ENCODE measurements at regions not wholly inside any gene's neighbourhood (a gene's known extent, or its start where the extent isn't known, plus 50 kb on each side); places are given as distances from the start of the nearest gene placed in this dataset.

GRCh38 chr18:22604390-22604985 lies 186.8 kb upstream of the CTAGE1 start:
- DNase-seq, result no peak
- intact Hi-C loops (cut with DNase I), result no loop called here

DNA sequence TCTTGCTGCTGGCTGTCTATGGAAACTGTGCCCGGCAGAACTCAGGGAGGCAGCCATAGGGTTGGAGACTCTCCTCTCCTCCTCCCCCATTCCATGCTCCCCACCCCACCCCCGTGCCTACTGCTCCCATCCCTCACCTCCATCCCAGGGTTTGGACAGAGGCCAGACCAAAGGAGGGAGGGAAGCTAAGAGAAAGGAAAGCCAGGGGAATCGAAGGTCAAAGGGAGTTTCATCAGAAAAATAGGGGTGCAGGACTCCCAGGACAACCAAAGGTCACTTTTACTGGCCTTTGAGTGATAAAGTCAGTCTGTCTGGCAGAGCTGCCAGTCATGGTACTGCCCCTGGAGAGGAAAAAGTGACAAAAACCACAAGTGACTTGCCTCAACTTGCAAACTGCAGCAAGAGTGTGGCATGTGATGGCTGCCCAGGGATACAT lies 187.3 kb upstream of the CTAGE1 start:
- no peak for DNase-seq
- intact Hi-C loops (cut with DNase I), result no loop called here

- no peak for DNase-seq
- intact Hi-C loops (cut with DNase I), result no loop called here
These were observed 188.0 kb upstream of the CTAGE1 start for GRCh38 chr18:22605736-22606135.

- intact Hi-C loops (cut with DNase I), result no loop called here
- no peak for DNase-seq
These were observed 189.0 kb upstream of the CTAGE1 start for GRCh38 chr18:22606563-22607283.

- intact Hi-C loops (cut with DNase I), result no loop called here
These were observed 189.5 kb upstream of the CTAGE1 start for GRCh38 chr18:22607284-22607635.

GRCh38 chr18:22608847-22609246 lies 191.1 kb upstream of the CTAGE1 start:
- intact Hi-C loops (cut with DNase I), result no loop called here
- DNase-seq, result no peak

More at GRCh38 chr18:22607284-22607635, 189.5 kb upstream of the CTAGE1 start:
- DNase-seq, result no peak

DNA sequence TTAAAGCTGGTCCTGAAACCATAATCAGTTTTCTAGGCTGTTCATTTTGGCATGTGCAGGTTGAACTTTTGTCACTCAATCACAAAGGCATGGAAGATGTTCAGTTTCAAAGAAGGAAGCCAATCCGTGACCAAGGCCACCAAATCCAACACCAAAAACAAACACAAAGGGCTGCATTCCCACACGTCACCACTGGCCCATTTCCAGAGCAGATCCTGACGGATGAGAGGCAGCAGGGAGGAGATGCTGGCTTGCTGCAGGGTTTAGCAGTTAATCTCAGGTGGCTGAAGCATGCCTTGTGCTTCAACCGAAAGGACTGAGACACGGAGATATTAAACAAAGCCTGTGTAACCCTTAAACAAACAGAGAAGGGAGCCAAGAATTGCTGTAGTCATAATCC lies 191.9 kb upstream of the CTAGE1 start:
- intact Hi-C loops (cut with DNase I), result no loop called here
- DNase-seq, result no peak

GRCh38 chr18:22613058-22613690 lies 195.5 kb upstream of the CTAGE1 start:
- intact Hi-C loops (cut with DNase I), result no loop called here

GRCh38 chr18:22613788-22614187 lies 196.1 kb upstream of the CTAGE1 start:
- intact Hi-C loops (cut with DNase I), result no loop called here
- DNase-seq, result no peak

More at GRCh38 chr18:22613058-22613690, 195.5 kb upstream of the CTAGE1 start:
- no peak for DNase-seq

- intact Hi-C loops (cut with DNase I), result no loop called here
- no peak for DNase-seq
These were observed 205.8 kb upstream of the CTAGE1 start for GRCh38 chr18:22623513-22623912.

DNA sequence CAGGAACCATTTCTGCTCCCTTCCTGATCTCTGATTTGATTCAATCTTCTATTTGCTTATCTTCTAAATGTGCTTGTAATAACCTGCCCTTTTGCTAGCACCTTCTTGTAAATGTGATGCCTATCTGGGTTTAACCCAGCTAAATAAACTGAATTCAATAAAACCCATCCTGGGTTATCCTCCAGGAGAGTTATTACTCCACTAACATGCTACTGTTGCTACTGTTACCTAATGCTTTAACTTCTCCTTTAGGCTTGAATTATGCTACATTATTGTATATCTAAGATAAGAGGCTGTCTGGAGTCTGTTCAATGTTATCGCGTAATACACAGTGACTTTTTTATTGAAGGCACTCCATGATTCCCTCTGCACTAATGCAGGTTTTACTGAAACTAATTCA lies 206.5 kb upstream of the CTAGE1 start:
- DNase-seq, result no peak
- intact Hi-C loops (cut with DNase I), result no loop called here

DNA sequence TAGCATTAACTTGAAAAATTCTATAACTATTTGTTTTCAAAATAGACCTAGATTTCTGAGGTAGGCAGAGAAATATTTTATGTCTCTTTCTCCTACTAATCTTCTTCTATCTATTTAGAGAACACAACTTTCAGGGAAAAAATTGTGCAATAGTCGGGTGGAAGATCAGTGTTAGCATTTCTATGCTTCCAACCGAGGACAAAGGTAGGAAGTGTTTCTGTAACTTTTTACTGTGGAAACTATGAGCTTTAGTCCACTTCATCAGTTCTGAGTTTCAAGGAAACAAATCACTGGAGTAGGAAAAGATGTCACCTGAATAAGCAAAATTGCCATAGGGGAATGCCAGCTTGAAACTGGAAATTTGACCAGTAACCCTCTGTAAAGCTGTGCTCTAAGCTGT lies 207.7 kb upstream of the CTAGE1 start:
- intact Hi-C loops (cut with DNase I), result no loop called here
- DNase-seq, result no peak

DNA sequence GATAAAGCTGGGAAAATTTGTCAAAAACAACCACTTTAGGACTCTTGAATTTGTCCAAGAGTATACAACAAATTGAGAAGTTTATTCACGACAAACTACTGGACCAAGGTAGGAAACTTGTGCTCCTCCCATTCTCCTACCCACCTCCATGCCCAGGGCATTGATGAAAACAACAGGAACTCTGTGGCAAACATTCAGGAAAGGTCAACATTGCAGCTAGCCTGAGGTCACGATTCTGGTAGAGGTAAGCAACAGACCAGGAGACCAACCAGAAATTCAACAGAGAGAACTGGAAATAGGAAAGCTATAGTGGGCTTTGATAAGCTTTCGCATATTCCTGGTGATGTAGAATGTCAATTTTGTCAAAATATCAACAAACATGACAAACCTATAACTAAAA lies 209.1 kb upstream of the CTAGE1 start:
- DNase-seq, result no peak
- intact Hi-C loops (cut with DNase I), result no loop called here

DNA sequence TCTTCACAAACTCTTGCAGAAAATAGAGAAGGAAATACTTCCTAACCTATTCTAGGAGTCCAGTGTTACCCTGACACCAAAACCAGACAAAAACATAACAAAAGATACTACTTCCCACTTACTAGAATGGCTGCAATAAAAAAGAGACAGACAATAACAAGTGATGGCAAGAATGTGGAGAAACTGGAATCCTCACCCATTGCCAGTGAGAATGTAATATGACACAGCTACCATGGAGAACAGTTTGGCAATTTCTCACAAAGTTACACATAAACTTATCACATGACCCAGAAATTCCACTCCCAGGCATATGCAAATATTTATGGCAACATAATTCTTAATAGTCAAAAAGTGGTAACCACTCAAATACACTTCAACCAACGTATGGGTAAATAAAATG lies 209.8 kb upstream of the CTAGE1 start:
- intact Hi-C loops (cut with DNase I), result no loop called here

GRCh38 chr18:22628795-22629510 lies 211.2 kb upstream of the CTAGE1 start:
- no peak for DNase-seq
- intact Hi-C loops (cut with DNase I), result no loop called here

More for the DNA sequence above, 209.8 kb upstream of the CTAGE1 start:
- DNase-seq, result no peak

DNA sequence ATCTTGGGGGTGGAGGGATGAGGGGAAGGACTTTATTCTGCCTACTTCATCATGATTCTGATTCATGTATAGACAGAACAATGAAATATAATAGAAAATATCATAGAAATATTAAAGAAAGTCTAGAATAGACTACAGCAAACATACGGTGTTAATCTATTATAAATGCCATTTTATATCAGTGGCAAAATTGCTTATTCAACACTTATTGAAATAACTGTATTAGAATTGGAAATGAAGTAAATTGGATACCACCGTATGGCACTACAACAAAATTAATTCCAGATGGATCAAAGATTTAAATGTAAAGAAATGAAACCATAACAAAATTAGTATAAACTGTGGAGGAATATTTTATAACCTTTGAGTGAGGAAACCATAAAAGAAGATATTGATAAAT lies 213.3 kb upstream of the CTAGE1 start:
- intact Hi-C loops (cut with DNase I), result no loop called here
- no peak for DNase-seq

DNA sequence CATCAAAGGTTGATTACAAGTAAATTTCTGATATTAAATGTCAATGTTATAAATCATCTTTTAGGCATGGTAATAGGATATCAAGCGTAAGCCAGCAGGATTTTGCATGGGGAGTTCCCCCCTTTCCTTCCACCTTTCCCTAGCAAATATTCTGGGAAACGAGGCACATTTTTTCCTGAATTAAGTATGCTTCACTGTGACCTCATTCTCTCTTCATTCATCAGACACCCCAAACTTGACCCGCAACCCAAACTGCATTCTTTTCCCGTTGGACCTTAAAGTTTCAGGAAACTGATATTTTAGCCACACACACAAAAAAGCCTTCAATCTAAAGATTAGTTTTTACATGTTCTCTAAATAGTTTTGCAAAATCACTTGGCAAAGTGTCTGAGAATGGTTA lies 214.5 kb upstream of the CTAGE1 start:
- no peak for DNase-seq
- intact Hi-C loops (cut with DNase I), result no loop called here

DNA sequence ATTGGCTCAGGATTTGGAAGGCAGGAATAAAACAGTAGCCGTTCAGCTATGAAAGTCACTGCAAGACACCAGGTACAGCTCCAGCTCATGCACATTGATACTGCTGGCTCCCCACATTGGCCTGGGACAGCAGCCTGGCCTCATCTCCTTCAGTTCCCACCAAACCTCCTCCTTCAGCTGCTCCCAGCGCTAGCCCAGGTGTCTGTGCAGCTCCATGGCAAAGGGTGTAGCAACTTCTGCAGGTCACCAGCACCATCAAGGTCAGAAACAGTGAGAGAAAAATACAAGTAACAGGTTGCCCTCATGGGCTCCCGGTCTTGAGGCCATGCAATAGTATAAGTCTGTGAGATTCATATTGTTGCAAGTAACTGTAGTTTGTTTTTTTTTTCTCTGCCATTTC lies 216.7 kb upstream of the CTAGE1 start:
- intact Hi-C loops (cut with DNase I), result no loop called here
- no peak for DNase-seq

- intact Hi-C loops (cut with DNase I), result no loop called here
- no peak for DNase-seq
These were observed 220.1 kb upstream of the CTAGE1 start for GRCh38 chr18:22637787-22638186.

GRCh38 chr18:22639026-22639463 lies 221.3 kb upstream of the CTAGE1 start:
- DNase-seq, result no peak
- intact Hi-C loops (cut with DNase I), result no loop called here

Measured in head of caudate nucleus (tissue), 42 donors.